ENCODE measurements at regions not wholly inside any gene's neighbourhood (a gene's known extent, or its start where the extent isn't known, plus 50 kb on each side); places are given as distances from the start of the nearest gene placed in this dataset.

DNA sequence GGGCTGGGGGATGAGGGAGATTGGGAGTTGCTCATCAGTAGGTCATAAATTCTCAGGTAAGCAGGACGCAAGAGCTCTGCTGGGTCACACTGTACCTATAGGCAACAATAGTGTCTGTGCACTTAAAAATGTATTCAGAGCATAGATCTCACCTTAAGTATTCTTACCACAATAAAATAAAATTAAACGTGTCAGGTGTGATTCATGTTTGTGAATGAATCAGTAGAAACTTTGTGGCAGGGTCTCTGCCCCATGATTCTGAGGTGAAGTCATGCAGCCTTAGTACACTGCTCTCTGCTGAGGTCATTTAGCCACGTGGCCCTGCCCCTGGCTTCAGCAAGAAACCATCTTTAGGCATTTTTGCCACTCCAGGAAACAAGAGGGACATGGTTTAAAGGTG, 253.8 kb downstream of the FBXO15 start:
- Histone ChIP-seq H3K36me3 (ENCODE audit: control insufficient read depth, insufficient read depth, low read length) (no peaks in the 10 kb centered on the region), H3K4me1 (ENCODE audit: control insufficient read depth, insufficient read depth, low read length) (no peaks in the 10 kb centered on the region), H3K4me3 (ENCODE audit: low read length) (no peak overlapping the region), H3K27ac (ENCODE audit: low read length) (no peak overlapping the region), H3K27me3 (ENCODE audit: control insufficient read depth, insufficient read depth, low read length) (no peaks in the 10 kb centered on the region), H3K9me3 (ENCODE audit: control insufficient read depth, insufficient read depth, low read length) (no peaks in the 10 kb centered on the region)
- no peaks in the 10 kb centered on the region for H3K36me3 Mint-ChIP-seq
- H3K4me3 Mint-ChIP-seq, result no peak overlapping the region
- intact Hi-C loops (cut with micrococcal nuclease), result no loop called here
- DNase-seq (no peak), ATAC-seq (no peak)
- H3K27me3 Mint-ChIP-seq (ENCODE audit: low read depth in 2 of 2), result no peaks in the 10 kb centered on the region
- TF ChIP-seq, protein P1, sequence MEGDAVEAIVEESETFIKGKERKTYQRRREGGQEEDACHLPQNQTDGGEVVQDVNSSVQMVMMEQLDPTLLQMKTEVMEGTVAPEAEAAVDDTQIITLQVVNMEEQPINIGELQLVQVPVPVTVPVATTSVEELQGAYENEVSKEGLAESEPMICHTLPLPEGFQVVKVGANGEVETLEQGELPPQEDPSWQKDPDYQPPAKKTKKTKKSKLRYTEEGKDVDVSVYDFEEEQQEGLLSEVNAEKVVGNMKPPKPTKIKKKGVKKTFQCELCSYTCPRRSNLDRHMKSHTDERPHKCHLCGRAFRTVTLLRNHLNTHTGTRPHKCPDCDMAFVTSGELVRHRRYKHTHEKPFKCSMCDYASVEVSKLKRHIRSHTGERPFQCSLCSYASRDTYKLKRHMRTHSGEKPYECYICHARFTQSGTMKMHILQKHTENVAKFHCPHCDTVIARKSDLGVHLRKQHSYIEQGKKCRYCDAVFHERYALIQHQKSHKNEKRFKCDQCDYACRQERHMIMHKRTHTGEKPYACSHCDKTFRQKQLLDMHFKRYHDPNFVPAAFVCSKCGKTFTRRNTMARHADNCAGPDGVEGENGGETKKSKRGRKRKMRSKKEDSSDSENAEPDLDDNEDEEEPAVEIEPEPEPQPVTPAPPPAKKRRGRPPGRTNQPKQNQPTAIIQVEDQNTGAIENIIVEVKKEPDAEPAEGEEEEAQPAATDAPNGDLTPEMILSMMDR (IDR thresholded peaks at IDR 0.05), result no peak
- peaks cover 3% of the 10 kb centered on the region in 2 donors for H3K9me3 Mint-ChIP-seq
- 67% methylated on average over 3 of the region's 3 CpGs for WGBS (ENCODE audit: insufficient coverage)
- H3K27ac Mint-ChIP-seq, result no peak overlapping the region
- no peaks in the 10 kb centered on the region for H3K4me1 Mint-ChIP-seq

DNA sequence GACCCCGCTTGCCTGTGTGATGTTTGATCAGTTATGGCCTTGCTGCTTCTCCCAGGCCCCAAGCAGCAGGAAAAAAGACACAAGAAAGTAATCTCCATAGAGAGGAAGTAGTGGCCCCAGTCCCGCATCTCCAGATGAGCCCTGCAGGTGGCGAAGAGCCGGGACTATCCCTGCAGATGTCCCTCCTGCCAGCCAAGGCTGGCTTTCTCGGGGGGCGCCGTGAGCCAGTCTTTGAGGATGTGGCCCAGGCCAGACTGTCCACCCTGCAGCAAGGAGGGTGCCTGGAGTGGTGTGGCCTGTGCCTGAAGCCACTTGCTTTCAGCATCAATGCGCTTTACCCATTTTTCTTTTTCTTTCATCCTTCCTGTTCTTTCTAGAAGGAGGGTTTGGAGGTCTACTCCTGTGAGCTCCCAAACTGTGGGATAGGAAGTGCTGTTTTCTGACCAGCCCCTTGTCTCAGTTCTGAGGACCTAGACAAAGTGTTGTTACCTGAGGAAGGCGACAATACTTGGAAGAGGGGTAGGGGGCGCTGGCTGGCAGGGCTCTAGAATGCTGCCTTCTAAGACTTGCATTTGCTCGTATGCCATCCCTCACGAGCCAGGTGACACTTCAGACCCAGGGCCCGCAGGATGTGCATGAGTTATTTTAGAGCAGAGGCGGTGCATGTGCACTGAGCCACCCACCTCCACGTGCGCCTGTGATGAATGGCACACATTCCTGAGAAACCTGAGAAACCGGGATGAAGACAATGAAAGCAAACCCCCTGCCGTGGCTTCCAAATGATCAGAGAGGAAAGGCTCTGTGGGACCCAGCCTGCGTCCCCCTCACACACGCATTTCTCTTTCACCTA, 255.8 kb downstream of the FBXO15 start:
- Mint-ChIP-seq H3K27ac (no peak overlapping the region), H3K4me3 (no peak overlapping the region), H3K27me3 (ENCODE audit: low read depth in 2 of 2) (no peaks in the 10 kb centered on the region), H3K36me3 (no peaks in the 10 kb centered on the region), H3K4me1 (no peaks in the 10 kb centered on the region), H3K9me3 (peaks cover 0 to 3% of the 10 kb centered on the region in 2 donors)
- H3K4me1 ChIP-seq (ENCODE audit: control insufficient read depth, insufficient read depth, low read length), result no peaks in the 10 kb centered on the region
- no peaks in the 10 kb centered on the region for H3K36me3 ChIP-seq (ENCODE audit: control insufficient read depth, insufficient read depth, low read length)
- ATAC-seq (no peak), DNase-seq (no peak)
- TF ChIP-seq, protein P1 (IDR thresholded peaks at IDR 0.05), result no peak
- H3K4me3 ChIP-seq (ENCODE audit: low read length), result no peak overlapping the region
- intact Hi-C loops (cut with micrococcal nuclease), result no loop called here
- WGBS (ENCODE audit: insufficient coverage), result 60% methylated on average over 16 of the region's 20 CpGs
- H3K27ac ChIP-seq (ENCODE audit: low read length), result no peak overlapping the region
- no peaks in the 10 kb centered on the region for H3K9me3 ChIP-seq (ENCODE audit: control insufficient read depth, insufficient read depth, low read length)
- no peaks in the 10 kb centered on the region for H3K27me3 ChIP-seq (ENCODE audit: control insufficient read depth, insufficient read depth, low read length)

DNA sequence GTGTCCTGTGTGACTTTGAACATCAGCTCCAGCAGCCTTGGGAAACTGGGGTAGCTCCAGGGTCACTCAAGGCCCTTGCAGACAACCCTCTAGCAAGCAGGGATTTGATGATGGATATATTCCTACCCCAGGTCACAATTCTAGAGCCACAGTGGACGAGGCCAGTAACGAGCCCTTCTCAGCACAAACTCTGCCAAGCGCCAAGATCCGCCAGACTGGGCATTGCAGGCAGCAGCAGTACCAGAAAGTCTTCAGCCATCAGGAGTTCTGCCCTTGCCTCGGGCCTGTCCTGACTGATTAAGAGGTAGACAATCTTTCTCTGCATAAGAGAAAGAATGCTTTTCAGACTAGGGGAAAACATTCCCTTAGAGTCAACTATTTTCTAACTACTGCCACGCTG, 259.1 kb downstream of the FBXO15 start:
- WGBS (ENCODE audit: insufficient coverage), result 79% methylated on average over 5 of the region's 6 CpGs
- no peak overlapping the region for H3K4me3 Mint-ChIP-seq
- H3K27ac ChIP-seq (ENCODE audit: low read length), result no peak overlapping the region
- no peaks in the 10 kb centered on the region for H3K36me3 ChIP-seq (ENCODE audit: control insufficient read depth, insufficient read depth, low read length)
- no peak overlapping the region for H3K27ac Mint-ChIP-seq
- H3K27me3 ChIP-seq (ENCODE audit: control insufficient read depth, insufficient read depth, low read length), result no peaks in the 10 kb centered on the region
- H3K9me3 Mint-ChIP-seq, result peaks cover 0 to 3% of the 10 kb centered on the region in 2 donors
- TF ChIP-seq, protein P1 (IDR thresholded peaks at IDR 0.05), result no peak
- intact Hi-C loops (cut with micrococcal nuclease), result no loop called here
- no peak overlapping the region for H3K4me3 ChIP-seq (ENCODE audit: low read length)
- H3K4me1 Mint-ChIP-seq, result no peaks in the 10 kb centered on the region
- no peaks in the 10 kb centered on the region for H3K36me3 Mint-ChIP-seq
- no peaks in the 10 kb centered on the region for H3K4me1 ChIP-seq (ENCODE audit: control insufficient read depth, insufficient read depth, low read length)
- DNase-seq (no peak), ATAC-seq (no peak)
- H3K27me3 Mint-ChIP-seq (ENCODE audit: low read depth in 2 of 2), result no peaks in the 10 kb centered on the region
- H3K9me3 ChIP-seq (ENCODE audit: control insufficient read depth, insufficient read depth, low read length), result no peaks in the 10 kb centered on the region

DNA sequence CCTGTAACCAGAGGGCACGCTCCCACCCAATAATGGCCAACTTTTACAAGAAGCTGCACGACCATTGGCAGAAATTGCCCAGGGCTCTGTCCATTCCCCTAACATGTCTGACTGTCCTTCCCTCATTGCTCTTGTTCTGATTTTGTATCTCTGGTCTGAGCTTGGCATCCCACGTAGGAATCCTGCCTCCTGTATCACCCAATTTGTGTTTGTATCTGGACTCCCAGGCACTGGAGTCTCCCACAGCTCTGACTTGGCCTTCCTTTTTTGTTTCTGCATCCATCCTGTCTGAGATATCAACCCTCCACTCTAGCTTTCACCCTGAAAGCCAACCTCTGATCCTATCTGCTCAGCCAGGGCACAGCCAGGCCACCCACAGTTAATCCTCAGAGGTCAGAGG, 259.8 kb downstream of the FBXO15 start:
- TF ChIP-seq, protein P1 (IDR thresholded peaks at IDR 0.05), result no peak
- intact Hi-C loops (cut with micrococcal nuclease), result no loop called here

More for the DNA sequence above, 259.8 kb downstream of the FBXO15 start:
- Mint-ChIP-seq H3K4me3 (no peak overlapping the region), H3K27me3 (ENCODE audit: low read depth in 2 of 2) (no peaks in the 10 kb centered on the region), H3K9me3 (peaks cover 0 to 3% of the 10 kb centered on the region in 2 donors), H3K27ac (no peak overlapping the region), H3K4me1 (no peaks in the 10 kb centered on the region), H3K36me3 (no peaks in the 10 kb centered on the region)
- Histone ChIP-seq H3K27me3 (ENCODE audit: control insufficient read depth, insufficient read depth, low read length) (no peaks in the 10 kb centered on the region), H3K4me1 (ENCODE audit: control insufficient read depth, insufficient read depth, low read length) (no peaks in the 10 kb centered on the region), H3K9me3 (ENCODE audit: control insufficient read depth, insufficient read depth, low read length) (no peaks in the 10 kb centered on the region), H3K4me3 (ENCODE audit: low read length) (no peak overlapping the region), H3K27ac (ENCODE audit: low read length) (no peak overlapping the region), H3K36me3 (ENCODE audit: control insufficient read depth, insufficient read depth, low read length) (no peaks in the 10 kb centered on the region)
- ATAC-seq (no peak), DNase-seq (no peak)
- 92% methylated on average over 3 of the region's 3 CpGs for WGBS (ENCODE audit: insufficient coverage)
